Endothelial cell of umbilical vein (primary cell): ENCODE measurements at regions not wholly inside any gene's neighbourhood (a gene's known extent, or its start where the extent isn't known, plus 50 kb on each side); places are given as distances from the start of the nearest gene placed in this dataset.

Experiments
- BruUV-seq: library from RNA; stranded (reverse); fragments of 400-500 nt; replicated peaks from 2 replicates; lab custom pipeline; 2021; lab: Mats Ljungman, UMichigan
- CTCF ChIA-PET: fragments of 300-600, 350-600 bp; sonication (Branson Sonifier 250); formaldehyde crosslinking; loops from one replicate; lab custom pipeline; 2021; ENCODE audit warnings: antibody characterized with exemption, inconsistent platforms; lab: Charles Lee
- POLR2A ChIA-PET: fragments of 300-600, 350-600 bp; sonication (Branson Sonifier 250); formaldehyde crosslinking; loops from one replicate; lab custom pipeline; 2021; ENCODE audit warnings: antibody characterized with exemption, inconsistent platforms; lab: Charles Lee
- DNase-seq: peaks from one replicate; pipeline ENCODE4 v3.0.0-alpha.2; 2011; ENCODE audit warnings: low read depth, low spot score
- FAIRE-seq: peaks from 2 replicates; lab custom pipeline; 2011; peaks lifted over from hg19 to GRCh38; lab: Jason Lieb, UNC
- H2AFZ ChIP-seq: 2 replicates; pipeline ENCODE4 v1.6.0; 2012; ENCODE audit warnings: low read depth, low read length, control low read depth, inconsistent platforms
- H3K27ac ChIP-seq: 2 replicates; pipeline ENCODE4 v1.5.1; 2011; ENCODE audit warnings: low read depth, mild to moderate bottlenecking, control low read depth, low read length, moderate library complexity; ENCODE audit not compliant: insufficient read depth
- H3K27me3 ChIP-seq, 2 experiments: 2 replicates each; pipeline versions ENCODE4 v1.6.0 to v1.6.1; 2011; ENCODE audit warnings: low read length in 2 of 2, mixed read lengths in 1 of 2; ENCODE audit not compliant: control insufficient read depth in 2 of 2, insufficient read depth in 2 of 2
- H3K36me3 ChIP-seq, 2 experiments: 2 replicates in 1 of 2; 3 replicates in 1 of 2; pipeline ENCODE4 v1.5.1; 2011; ENCODE audit warnings: low read length in 2 of 2, mild to moderate bottlenecking in 1 of 2, moderate library complexity in 1 of 2; ENCODE audit not compliant: control insufficient read depth in 2 of 2, insufficient read depth in 2 of 2; ENCODE audit errors: extremely low read depth in 1 of 2
- H3K4me1 ChIP-seq: 3 replicates; pipeline ENCODE4 v1.5.1; 2011; ENCODE audit warnings: mild to moderate bottlenecking, low read length; ENCODE audit not compliant: control insufficient read depth, insufficient read depth; ENCODE audit errors: extremely low read depth
- H3K4me2 ChIP-seq: 2 replicates; pipeline ENCODE4 v1.6.1; 2011; ENCODE audit warnings: low read length, control low read depth, mixed read lengths; ENCODE audit not compliant: insufficient read depth
- H3K4me3 ChIP-seq, 3 experiments: fragments of 200-600 bp in 1 of 3; sonication (generic), shearing (Covaris generic) in 1 of 3; replicated peaks in 1 of 3; 2 replicates each; pipeline ENCODE4 v1.5.1; 2011 to 2016; ENCODE audit warnings: control low read depth in 3 of 3, low read length in 3 of 3, mild to moderate bottlenecking in 2 of 3, inconsistent platforms in 1 of 3, low read depth in 1 of 3, moderate library complexity in 1 of 3; ENCODE audit not compliant: insufficient read depth in 1 of 3
- H3K79me2 ChIP-seq: 2 replicates; pipeline ENCODE4 v1.6.0; 2012; ENCODE audit warnings: low read length, inconsistent platforms; ENCODE audit not compliant: control insufficient read depth, insufficient read depth
- H3K9ac ChIP-seq: replicated peaks from 2 replicates; pipeline ENCODE3; 2011; ENCODE audit warnings: low read length, control low read depth; ENCODE audit not compliant: insufficient read depth; ENCODE audit errors: extremely low read depth
- H3K9me1 ChIP-seq: replicated peaks from 3 replicates; pipeline ENCODE4 v1.6.0; 2011; ENCODE audit warnings: mild to moderate bottlenecking, low read length; ENCODE audit not compliant: control insufficient read depth, insufficient read depth; ENCODE audit errors: extremely low read depth
- H3K9me3 ChIP-seq: replicated peaks from 2 replicates; pipeline ENCODE4 v1.5.1; 2012; ENCODE audit warnings: low read length, inconsistent platforms; ENCODE audit not compliant: control insufficient read depth, insufficient read depth
- H4K20me1 ChIP-seq: replicated peaks from 2 replicates; pipeline ENCODE3; 2011; ENCODE audit warnings: mild to moderate bottlenecking, low read length; ENCODE audit not compliant: control insufficient read depth, insufficient read depth; ENCODE audit errors: extremely low read depth
- EZH2 ChIP-seq: IDR thresholded peaks from 2 replicates; pipeline ENCODE4 v1.6.1; 2012; ENCODE audit warnings: borderline replicate concordance, low read depth, mild to moderate bottlenecking, moderate library complexity, low read length, inconsistent platforms; ENCODE audit not compliant: severe bottlenecking
- FOS ChIP-seq: IDR thresholded peaks from 2 replicates; pipeline ENCODE4 v1.6.1; 2011; ENCODE audit warnings: mild to moderate bottlenecking, low read length, moderate library complexity, borderline replicate concordance; ENCODE audit not compliant: insufficient read depth
- GATA2 ChIP-seq: IDR thresholded peaks from 2 replicates; pipeline ENCODE4 v1.7.0; 2011; ENCODE audit warnings: low read depth, mild to moderate bottlenecking, moderate library complexity, mixed read lengths, low read length; ENCODE audit not compliant: insufficient read length, insufficient read depth
- JUN ChIP-seq: IDR thresholded peaks from 2 replicates; pipeline ENCODE4 v1.6.1; 2011; ENCODE audit warnings: borderline replicate concordance, low read depth; ENCODE audit not compliant: insufficient read length, insufficient read depth
- MYC ChIP-seq: IDR thresholded peaks from one replicate; pipeline ENCODE4 v1.6.1; 2011; ENCODE audit warnings: mild to moderate bottlenecking, low read depth, low read length
- POLR2A ChIP-seq: IDR thresholded peaks from 2 replicates; pipeline ENCODE4 v1.6.1; 2012; ENCODE audit warnings: low read depth, mild to moderate bottlenecking, control low read depth, low read length
- POLR2AphosphoS5 ChIP-seq: IDR thresholded peaks from 2 replicates; pipeline ENCODE4 v1.6.1; 2012; ENCODE audit warnings: low read depth, mild to moderate bottlenecking, control low read depth, low read length, moderate library complexity; ENCODE audit not compliant: insufficient read depth
- dilution Hi-C: fragments of 300-500 bp; cut with MboI; formaldehyde crosslinking; loops from one replicate; pipeline ENCODE4 v1.15.0; 2019; ENCODE audit warnings: low sequenced_read_pairs; ENCODE audit not compliant: extremely low pct_ligation_motif_present
- intact Hi-C: fragments of 100-400 bp; cut with micrococcal nuclease; formaldehyde crosslinking; loops from one replicate; pipeline ENCODE4 v1.10.0; 2022
- TF ChIP-seq, protein P1 (sequence below), 2 donors: IDR thresholded peaks; 1 replicate in 1 of 2; 2 replicates in 1 of 2; pipeline ENCODE4 v1.5.1; 2011; ENCODE audit warnings: low read length in 2 of 2, mild to moderate bottlenecking in 2 of 2, moderate library complexity in 2 of 2, control low read depth in 1 of 2, inconsistent platforms in 1 of 2, low read depth in 1 of 2; ENCODE audit not compliant: insufficient read depth in 1 of 2; ENCODE audit errors: extremely low read depth in 1 of 2
- TF ChIP-seq, protein P2 (sequence below): IDR thresholded peaks from 2 replicates; pipeline ENCODE4 v1.6.1; 2011; ENCODE audit not compliant: insufficient read depth, insufficient read length

DNA sequence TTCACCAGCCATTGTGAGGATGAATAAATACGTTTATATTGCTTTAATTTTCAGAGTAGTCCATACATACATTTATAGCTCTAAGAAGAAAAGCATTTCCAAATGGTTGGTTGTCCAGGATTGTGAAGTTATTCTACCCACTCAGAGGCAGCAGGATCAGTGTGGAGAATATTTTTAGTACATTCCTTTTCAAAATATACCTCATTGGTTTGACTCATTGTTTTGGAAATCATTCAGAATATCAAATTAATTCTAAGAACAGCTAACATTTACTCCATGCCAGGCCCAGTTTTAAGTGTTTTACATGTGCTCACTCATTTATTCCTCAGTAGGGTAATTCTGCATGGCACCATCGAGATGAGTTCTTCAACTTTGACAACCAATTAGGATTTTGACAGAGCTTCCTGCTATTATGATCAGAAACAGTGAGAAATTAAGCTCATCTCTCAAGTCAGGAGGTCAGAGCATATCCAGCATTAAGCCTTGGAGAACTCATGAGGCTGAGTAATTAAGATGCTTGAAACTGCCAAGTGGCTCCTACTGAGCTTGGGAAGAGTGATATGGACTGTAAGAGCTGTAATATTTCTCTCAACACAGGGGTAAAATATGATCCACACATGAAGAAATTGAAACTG lies 153.3 kb upstream of the CLEC14A start:
- Histone ChIP-seq H3K27me3 (no peaks in the 10 kb centered on the region), H3K79me2 (no peaks in the 10 kb centered on the region), H3K9me3 (no peaks in the 10 kb centered on the region), H3K36me3 (no peaks in the 10 kb centered on the region), H2AFZ (no peak overlapping the region), H3K9ac (no peak overlapping the region), H4K20me1 (no peaks in the 10 kb centered on the region), H3K4me1 (peaks cover 23% of the 10 kb centered on the region), H3K4me3 (no peak overlapping the region), H3K4me2 (no peak overlapping the region), H3K9me1 (no peaks in the 10 kb centered on the region), H3K27ac (no peak overlapping the region)
- intact Hi-C loops = loop anchor here (10.0 kb wide), 2 partner anchors 196 to 586 kb away; no protein-coding TSS in a partner anchor
- DNase-seq = no peak
- BruUV-seq = no TSS peak
- ChIA-PET POLR2A (no interaction called here), CTCF (interaction anchor here (0.7 to 1.4 kb wide), 2 partner anchors 10 to 42 kb away, joined by 3 to 7 read pairs; no protein-coding TSS in a partner anchor)
- no peak for FAIRE-seq
- TF ChIP-seq FOS = no peak
- no peak for TF ChIP-seq JUN
- no peak for TF ChIP-seq GATA2
- no peak for TF ChIP-seq POLR2AphosphoS5
- TF ChIP-seq MYC = no peak
- TF ChIP-seq, protein P1, sequence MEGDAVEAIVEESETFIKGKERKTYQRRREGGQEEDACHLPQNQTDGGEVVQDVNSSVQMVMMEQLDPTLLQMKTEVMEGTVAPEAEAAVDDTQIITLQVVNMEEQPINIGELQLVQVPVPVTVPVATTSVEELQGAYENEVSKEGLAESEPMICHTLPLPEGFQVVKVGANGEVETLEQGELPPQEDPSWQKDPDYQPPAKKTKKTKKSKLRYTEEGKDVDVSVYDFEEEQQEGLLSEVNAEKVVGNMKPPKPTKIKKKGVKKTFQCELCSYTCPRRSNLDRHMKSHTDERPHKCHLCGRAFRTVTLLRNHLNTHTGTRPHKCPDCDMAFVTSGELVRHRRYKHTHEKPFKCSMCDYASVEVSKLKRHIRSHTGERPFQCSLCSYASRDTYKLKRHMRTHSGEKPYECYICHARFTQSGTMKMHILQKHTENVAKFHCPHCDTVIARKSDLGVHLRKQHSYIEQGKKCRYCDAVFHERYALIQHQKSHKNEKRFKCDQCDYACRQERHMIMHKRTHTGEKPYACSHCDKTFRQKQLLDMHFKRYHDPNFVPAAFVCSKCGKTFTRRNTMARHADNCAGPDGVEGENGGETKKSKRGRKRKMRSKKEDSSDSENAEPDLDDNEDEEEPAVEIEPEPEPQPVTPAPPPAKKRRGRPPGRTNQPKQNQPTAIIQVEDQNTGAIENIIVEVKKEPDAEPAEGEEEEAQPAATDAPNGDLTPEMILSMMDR (IDR thresholded peaks at IDR 0.05; ENCODE audit: extremely low read depth in 1 of 2, insufficient read depth in 1 of 2, low read depth in 1 of 2, low read length in 2 of 2) = no peak
- TF ChIP-seq, protein P2, sequence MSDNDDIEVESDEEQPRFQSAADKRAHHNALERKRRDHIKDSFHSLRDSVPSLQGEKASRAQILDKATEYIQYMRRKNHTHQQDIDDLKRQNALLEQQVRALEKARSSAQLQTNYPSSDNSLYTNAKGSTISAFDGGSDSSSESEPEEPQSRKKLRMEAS = no peak
- no peak for TF ChIP-seq POLR2A
- TF ChIP-seq EZH2 = no peak
- dilution Hi-C loops = no loop called here
